Activated naive CD4-positive, alpha-beta T cell treated with anti-CD3 and anti-CD28 coated beads, Interleukin-2, amount 10 ng/mL, durations not matched to agents 7 days and 5 days (primary cell): ENCODE measurements at regions not wholly inside any gene's neighbourhood (a gene's known extent, or its start where the extent isn't known, plus 50 kb on each side); places are given as distances from the start of the nearest gene placed in this dataset.

Source experiments
- CTCF ChIA-PET: fragments of 350-600 bp; sonication (Branson Sonifier 250); formaldehyde crosslinking; loops from one replicate; lab custom pipeline; 2021; ENCODE audit warnings: antibody characterized with exemption; lab: Charles Lee
- DNase-seq: peaks from one replicate; pipeline ENCODE4 v3.0.0-alpha.2; 2020
- H3K27ac Mint-ChIP-seq: one replicate; pipeline ENCODE4 v1.8.0; 2021; ENCODE audit warnings: mild to moderate bottlenecking, moderate library complexity, mixed read lengths
- H3K27me3 Mint-ChIP-seq: one replicate; pipeline ENCODE4 v1.8.0; 2021; ENCODE audit warnings: mild to moderate bottlenecking, mixed read lengths
- H3K36me3 Mint-ChIP-seq: one replicate; pipeline ENCODE4 v1.8.0; 2021; ENCODE audit warnings: mixed read lengths
- H3K4me1 Mint-ChIP-seq: one replicate; pipeline ENCODE4 v1.8.0; 2021; ENCODE audit warnings: mixed read lengths
- H3K4me3 Mint-ChIP-seq: one replicate; pipeline ENCODE4 v1.8.0; 2021; ENCODE audit warnings: mild to moderate bottlenecking, moderate library complexity, mixed read lengths
- H3K9me3 Mint-ChIP-seq: one replicate; pipeline ENCODE4 v1.8.0; 2021; ENCODE audit warnings: mixed read lengths

DNA sequence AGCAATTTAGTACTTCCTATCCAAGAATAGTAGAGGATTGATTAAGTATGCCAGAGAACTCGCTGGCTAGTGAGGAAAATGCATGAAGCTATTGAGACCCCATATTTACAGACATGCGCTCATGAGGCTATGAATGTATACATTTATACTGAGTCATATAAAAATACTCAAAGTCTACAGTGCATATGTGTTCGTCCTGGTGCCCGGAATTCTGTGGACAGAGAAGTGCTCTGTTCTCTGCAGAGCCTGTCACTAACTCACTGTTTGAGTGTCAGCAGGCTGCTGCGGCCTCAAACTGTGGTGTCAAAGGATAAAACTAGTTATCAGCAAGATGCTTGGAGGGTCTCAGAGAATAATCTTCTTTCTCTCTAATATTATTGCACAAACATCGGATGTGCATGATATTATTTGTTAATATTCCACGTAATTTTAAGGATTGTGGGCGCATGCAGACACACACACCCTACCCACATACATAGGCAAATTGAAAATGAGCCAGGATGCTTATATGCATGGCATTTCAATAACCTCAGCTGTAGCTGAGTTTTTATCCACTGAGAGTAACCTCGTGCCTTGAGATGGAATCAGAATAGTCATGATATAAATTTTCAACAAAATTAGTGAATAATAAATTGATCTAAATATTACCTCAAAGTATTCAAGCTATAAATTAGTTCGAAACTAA lies 50.0 kb upstream of the TSC22D2 start:
- CTCF ChIA-PET = no interaction called here
- DNase-seq = no peak
- Mint-ChIP-seq H3K4me1 (no peaks in the 10 kb centered on the region), H3K36me3 (no peaks in the 10 kb centered on the region), H3K27me3 (no peaks in the 10 kb centered on the region), H3K4me3 (no peak overlapping the region), H3K27ac (no peak overlapping the region), H3K9me3 (no peaks in the 10 kb centered on the region)

GRCh38 chr3:150357140-150357539 lies 51.0 kb upstream of the TSC22D2 start:
- no peak for DNase-seq
- no peak overlapping the region for H3K4me3 Mint-ChIP-seq
- H3K9me3 Mint-ChIP-seq = no peaks in the 10 kb centered on the region
- H3K27me3 Mint-ChIP-seq = no peaks in the 10 kb centered on the region
- H3K36me3 Mint-ChIP-seq = no peaks in the 10 kb centered on the region
- CTCF ChIA-PET = no interaction called here
- H3K4me1 Mint-ChIP-seq = no peaks in the 10 kb centered on the region
- H3K27ac Mint-ChIP-seq = no peak overlapping the region

DNA sequence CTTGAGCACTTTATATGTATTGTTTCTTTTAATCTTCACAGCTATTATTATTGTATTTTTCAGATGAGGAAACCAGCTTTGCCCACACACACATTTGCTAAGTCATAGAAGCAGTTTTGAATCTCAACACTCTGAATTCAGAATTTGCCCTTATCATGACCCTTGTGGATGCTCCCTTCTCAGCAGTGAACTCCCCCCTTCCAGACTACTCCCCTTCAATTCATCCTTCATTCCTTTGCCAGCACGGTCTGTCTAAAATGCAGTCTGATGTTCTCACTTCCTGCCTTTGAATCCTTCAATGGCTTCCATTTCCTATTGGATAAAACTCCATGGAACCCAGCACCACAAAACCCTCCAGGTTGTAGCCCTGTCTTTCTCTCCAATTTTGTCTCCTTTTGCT lies 52.5 kb upstream of the TSC22D2 start:
- Mint-ChIP-seq H3K27ac (no peak overlapping the region), H3K4me3 (no peak overlapping the region), H3K36me3 (no peaks in the 10 kb centered on the region), H3K27me3 (no peaks in the 10 kb centered on the region), H3K4me1 (no peaks in the 10 kb centered on the region), H3K9me3 (no peaks in the 10 kb centered on the region)
- DNase-seq = no peak
- CTCF ChIA-PET = no interaction called here

DNA sequence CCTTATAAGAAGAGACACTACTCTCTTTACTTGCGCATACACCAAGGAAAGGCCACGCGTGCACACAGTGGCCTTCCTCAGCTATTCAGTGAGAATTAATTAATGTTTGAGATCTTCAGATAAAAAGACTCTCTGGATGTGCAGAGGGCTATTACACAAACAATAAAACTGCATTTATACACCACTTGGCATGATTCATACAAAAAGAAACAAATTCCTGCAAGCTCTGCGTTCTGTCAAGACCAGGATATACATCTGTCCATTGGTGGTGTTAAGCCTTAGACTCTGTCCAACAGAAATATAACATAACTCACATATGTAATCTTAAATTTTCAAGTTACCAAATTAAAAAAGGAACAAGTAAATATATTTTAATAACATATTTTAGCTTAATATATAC lies 55.2 kb upstream of the TSC22D2 start:
- H3K27me3 Mint-ChIP-seq = no peaks in the 10 kb centered on the region
- H3K9me3 Mint-ChIP-seq = no peaks in the 10 kb centered on the region
- H3K27ac Mint-ChIP-seq = no peak overlapping the region
- H3K4me1 Mint-ChIP-seq = no peaks in the 10 kb centered on the region
- DNase-seq = no peak
- CTCF ChIA-PET = interaction anchor here (0.6 kb wide), 2 partner anchors 46 to 78 kb away, joined by 3 to 6 read pairs; no protein-coding TSS in a partner anchor
- H3K36me3 Mint-ChIP-seq = no peaks in the 10 kb centered on the region
- no peak overlapping the region for H3K4me3 Mint-ChIP-seq

GRCh38 chr3:150351398-150351797 lies 56.7 kb upstream of the TSC22D2 start:
- CTCF ChIA-PET = no interaction called here
- H3K27me3 Mint-ChIP-seq = peaks cover 5% of the 10 kb centered on the region

DNA sequence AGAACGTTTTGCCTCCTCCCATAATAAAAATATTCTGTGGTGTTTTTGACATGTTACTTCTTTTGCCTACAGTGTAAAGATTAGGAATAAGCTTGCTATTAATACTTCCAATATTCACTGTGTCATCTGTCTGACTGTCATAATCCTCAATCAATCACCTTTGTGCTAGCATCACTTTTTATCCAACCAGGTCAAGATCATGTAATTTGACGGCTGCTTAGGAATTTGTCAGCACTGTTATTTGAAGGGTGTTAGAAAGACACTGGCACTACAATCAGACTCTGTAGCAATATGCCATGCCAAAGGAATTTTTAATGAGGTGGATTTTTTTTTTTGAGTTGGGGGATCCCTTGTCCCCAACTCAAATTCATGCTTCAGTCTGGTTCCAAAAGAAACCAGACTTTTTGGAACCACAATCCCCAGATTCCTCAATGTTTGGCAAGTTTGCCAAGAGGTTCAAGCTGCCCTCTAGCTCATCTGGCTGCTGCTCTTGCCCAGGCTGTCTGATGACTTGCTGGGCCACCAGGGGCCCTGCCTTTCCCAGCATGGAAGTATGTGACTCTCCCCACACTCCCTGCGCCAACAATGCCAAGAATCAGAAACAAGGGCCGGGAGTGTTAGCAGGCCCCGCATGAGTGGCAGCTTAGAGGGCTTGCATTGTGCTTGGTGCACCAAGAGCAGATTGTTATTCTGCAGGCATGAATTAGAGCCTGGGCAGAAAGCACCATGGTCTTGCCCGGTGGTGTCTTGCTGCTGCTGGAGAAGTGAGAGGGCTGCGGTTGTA lies 58.6 kb upstream of the TSC22D2 start:
- H3K36me3 Mint-ChIP-seq = no peaks in the 10 kb centered on the region
- CTCF ChIA-PET = no interaction called here
- H3K27me3 Mint-ChIP-seq = peaks cover 5% of the 10 kb centered on the region
- no peaks in the 10 kb centered on the region for H3K4me1 Mint-ChIP-seq
- H3K4me3 Mint-ChIP-seq = no peak overlapping the region
- H3K27ac Mint-ChIP-seq = no peak overlapping the region
- H3K9me3 Mint-ChIP-seq = no peaks in the 10 kb centered on the region
- no peak for DNase-seq

More at GRCh38 chr3:150351398-150351797, 56.7 kb upstream of the TSC22D2 start:
- Mint-ChIP-seq H3K9me3 (no peaks in the 10 kb centered on the region), H3K4me1 (no peaks in the 10 kb centered on the region), H3K4me3 (no peak overlapping the region), H3K27ac (no peak overlapping the region), H3K36me3 (no peaks in the 10 kb centered on the region)
- no peak for DNase-seq

DNA sequence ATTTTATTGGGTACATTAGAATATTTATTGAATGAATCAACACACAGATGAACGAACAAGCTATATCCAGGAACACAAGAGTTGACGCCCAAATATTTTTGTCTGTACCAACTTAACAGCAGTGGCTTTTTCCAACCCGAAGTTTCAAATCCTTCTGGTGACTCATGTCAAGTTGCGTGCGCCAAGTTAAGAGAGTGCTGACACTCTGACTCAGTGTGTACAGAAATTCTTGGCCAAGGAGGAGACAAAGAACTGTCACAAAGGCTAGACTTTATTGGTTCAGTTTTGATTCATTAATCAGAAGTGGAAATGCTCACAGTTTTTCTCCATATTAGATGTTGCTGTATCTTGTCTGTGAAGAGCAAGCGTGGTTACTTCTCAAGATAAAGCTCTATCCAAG lies 59.6 kb upstream of the TSC22D2 start:
- Mint-ChIP-seq H3K27me3 (peaks cover 5% of the 10 kb centered on the region), H3K4me3 (no peak overlapping the region), H3K36me3 (no peaks in the 10 kb centered on the region), H3K27ac (no peak overlapping the region), H3K4me1 (no peaks in the 10 kb centered on the region), H3K9me3 (no peaks in the 10 kb centered on the region)
- CTCF ChIA-PET = no interaction called here
- DNase-seq = no peak

GRCh38 chr3:150346981-150347863 lies 60.9 kb upstream of the TSC22D2 start:
- Mint-ChIP-seq H3K4me1 (no peaks in the 10 kb centered on the region), H3K4me3 (no peak overlapping the region), H3K9me3 (no peaks in the 10 kb centered on the region), H3K27me3 (peaks cover 9% of the 10 kb centered on the region), H3K36me3 (no peaks in the 10 kb centered on the region), H3K27ac (no peak overlapping the region)
- no peak for DNase-seq
- CTCF ChIA-PET = no interaction called here

DNA sequence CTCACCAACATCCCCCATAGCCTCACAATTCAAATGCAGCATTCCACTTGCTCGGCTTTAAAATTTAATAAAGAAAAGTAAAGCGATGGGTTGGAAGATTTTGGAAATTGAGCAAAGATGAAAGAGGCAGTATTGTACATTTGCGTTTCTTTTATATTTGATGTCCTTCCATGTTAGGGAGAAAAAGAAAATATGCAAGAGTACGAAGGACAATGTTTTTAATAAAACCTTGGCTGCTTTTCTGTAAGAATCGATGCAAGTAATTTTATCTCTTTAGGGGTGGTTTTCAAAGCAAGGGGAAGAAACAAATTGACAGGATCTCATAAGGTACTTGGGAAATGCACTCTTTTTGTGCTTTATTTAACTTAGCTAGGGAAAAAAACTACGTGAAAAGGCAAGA lies 61.8 kb upstream of the TSC22D2 start:
- H3K27ac Mint-ChIP-seq = no peak overlapping the region
- no peak overlapping the region for H3K4me3 Mint-ChIP-seq
- H3K27me3 Mint-ChIP-seq = peaks cover 9% of the 10 kb centered on the region
- no peaks in the 10 kb centered on the region for H3K36me3 Mint-ChIP-seq
- H3K9me3 Mint-ChIP-seq = no peaks in the 10 kb centered on the region
- DNase-seq = no peak
- CTCF ChIA-PET = no interaction called here
- H3K4me1 Mint-ChIP-seq = no peaks in the 10 kb centered on the region

GRCh38 chr3:150345021-150345538 lies 63.0 kb upstream of the TSC22D2 start:
- Mint-ChIP-seq H3K36me3 (no peaks in the 10 kb centered on the region), H3K4me1 (no peaks in the 10 kb centered on the region), H3K27ac (no peak overlapping the region), H3K27me3 (peaks cover 11% of the 10 kb centered on the region), H3K4me3 (no peak overlapping the region), H3K9me3 (no peaks in the 10 kb centered on the region)
- CTCF ChIA-PET = no interaction called here
- DNase-seq = no peak

GRCh38 chr3:150344079-150344759 lies 63.9 kb upstream of the TSC22D2 start:
- H3K4me3 Mint-ChIP-seq = no peak overlapping the region
- no peak overlapping the region for H3K27ac Mint-ChIP-seq
- no peak for DNase-seq
- H3K36me3 Mint-ChIP-seq = no peaks in the 10 kb centered on the region
- H3K27me3 Mint-ChIP-seq = peaks cover 13% of the 10 kb centered on the region
- H3K4me1 Mint-ChIP-seq = no peaks in the 10 kb centered on the region
- no peaks in the 10 kb centered on the region for H3K9me3 Mint-ChIP-seq
- CTCF ChIA-PET = no interaction called here

DNA sequence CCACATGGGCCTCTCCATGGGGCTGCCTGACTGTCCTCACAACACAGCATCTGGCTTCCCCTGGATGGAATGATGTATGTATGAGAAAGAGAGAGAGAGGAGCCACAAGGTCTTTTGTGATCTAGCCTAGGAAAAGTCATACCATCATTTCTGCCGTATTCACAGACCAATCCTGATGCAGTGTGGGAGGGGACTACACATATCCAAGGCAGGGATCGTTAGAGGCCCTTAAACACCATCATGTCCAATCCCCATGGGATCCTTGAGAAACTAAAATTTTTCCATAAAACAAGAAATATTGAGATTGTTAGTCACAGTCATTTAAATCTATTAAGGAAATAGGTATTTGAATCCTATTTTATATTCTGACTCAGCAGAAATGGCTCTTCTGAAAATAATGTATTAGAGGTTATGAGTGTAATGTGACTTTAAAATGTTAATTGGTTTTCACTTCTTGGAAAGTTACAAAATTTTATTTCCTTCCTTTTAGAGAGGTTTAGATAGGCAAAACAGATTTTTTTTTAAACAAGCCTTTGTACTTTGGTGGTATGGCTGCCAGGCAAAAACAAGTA lies 65.1 kb upstream of the TSC22D2 start:
- Mint-ChIP-seq H3K9me3 (no peaks in the 10 kb centered on the region), H3K4me1 (no peaks in the 10 kb centered on the region), H3K27ac (no peak overlapping the region), H3K27me3 (peaks cover 16% of the 10 kb centered on the region), H3K36me3 (no peaks in the 10 kb centered on the region), H3K4me3 (no peak overlapping the region)
- CTCF ChIA-PET = no interaction called here
- DNase-seq = no peak

GRCh38 chr3:150341891-150342290 lies 66.2 kb upstream of the TSC22D2 start:
- DNase-seq = no peak
- H3K4me1 Mint-ChIP-seq = no peaks in the 10 kb centered on the region
- no peaks in the 10 kb centered on the region for H3K9me3 Mint-ChIP-seq
- CTCF ChIA-PET = no interaction called here
- no peak overlapping the region for H3K4me3 Mint-ChIP-seq
- no peaks in the 10 kb centered on the region for H3K36me3 Mint-ChIP-seq
- peaks cover 12% of the 10 kb centered on the region for H3K27me3 Mint-ChIP-seq
- H3K27ac Mint-ChIP-seq = no peak overlapping the region
